ENCODE measurements at regions not wholly inside any gene's neighbourhood (a gene's known extent, or its start where the extent isn't known, plus 50 kb on each side); places are given as distances from the start of the nearest gene placed in this dataset.
"Not testable (repeated sequence)": the region's sequence is repeated elsewhere in the genome, so short reads cannot be mapped to it uniquely, and the experiment has no call there.

GRCh38 chr7:35853194-35853593 is 52.3 kb downstream of the SEPTIN7 start:
- DNase-seq, result not testable (repeated sequence)

- DNase-seq, result no peak
Observed at GRCh38 chr7:35854311-35854710, 53.5 kb downstream of the SEPTIN7 start.

GRCh38 chr7:35856175-35856574 is 55.3 kb downstream of the SEPTIN7 start:
- no peak for DNase-seq

- no peak for DNase-seq
Observed at GRCh38 chr7:35860664-35861063, 59.8 kb downstream of the SEPTIN7 start.

GRCh38 chr7:35865287-35865686 is 64.4 kb downstream of the SEPTIN7 start:
- no peak for DNase-seq

GRCh38 chr7:35866186-35866585 is 65.3 kb downstream of the SEPTIN7 start:
- no peak for DNase-seq

- not testable (repeated sequence) for DNase-seq
Observed at GRCh38 chr7:35869117-35869516, 68.3 kb downstream of the SEPTIN7 start.

- DNase-seq, result no peak
Observed at GRCh38 chr7:35869810-35870209, 69.0 kb downstream of the SEPTIN7 start.

GRCh38 chr7:35871856-35872255 is 71.0 kb downstream of the SEPTIN7 start:
- no peak for DNase-seq

GRCh38 chr7:35874886-35875285 is 74.0 kb downstream of the SEPTIN7 start:
- no peak for DNase-seq

GRCh38 chr7:35875292-35875691 is 74.4 kb downstream of the SEPTIN7 start:
- no peak for DNase-seq

GRCh38 chr7:35878351-35878750 is 77.5 kb downstream of the SEPTIN7 start:
- DNase-seq, result no peak

GRCh38 chr7:35887430-35887829 is 86.6 kb downstream of the SEPTIN7 start:
- DNase-seq, result not testable (repeated sequence)

GRCh38 chr7:35889001-35889400 is 88.1 kb downstream of the SEPTIN7 start:
- no peak for DNase-seq

GRCh38 chr7:35889870-35890269 is 89.0 kb downstream of the SEPTIN7 start:
- DNase-seq, result no peak

- no peak for DNase-seq
Observed at GRCh38 chr7:35891004-35891830, 90.4 kb downstream of the SEPTIN7 start.

GRCh38 chr7:35893649-35894048 is 92.8 kb downstream of the SEPTIN7 start:
- no peak for DNase-seq

GRCh38 chr7:35894721-35895120 is 93.9 kb downstream of the SEPTIN7 start:
- no peak for DNase-seq

- DNase-seq, result no peak
Observed at GRCh38 chr7:35900651-35901050, 99.8 kb downstream of the SEPTIN7 start.

GRCh38 chr7:35905555-35905954 is 104.7 kb downstream of the SEPTIN7 start:
- DNase-seq, result no peak

- DNase-seq, result peak; percentile 81
Observed at GRCh38 chr7:35906191-35906908, 105.5 kb downstream of the SEPTIN7 start.

- DNase-seq, result no peak
Observed at GRCh38 chr7:35908331-35909216, 107.7 kb downstream of the SEPTIN7 start.

- DNase-seq, result no peak
Observed at GRCh38 chr7:35909870-35910357, 109.1 kb downstream of the SEPTIN7 start.
